Activated CD8-positive, alpha-beta memory T cell treated with anti-CD3 and anti-CD28 coated beads, Interleukin-2, amount 10 ng/mL, durations not matched to agents 7 days and 5 days (primary cell): ENCODE measurements at regions not wholly inside any gene's neighbourhood (a gene's known extent, or its start where the extent isn't known, plus 50 kb on each side); places are given as distances from the start of the nearest gene placed in this dataset.

Source experiments
- ATAC-seq: fragments of 150-1000 bp; cut with Tn5 transposase; one replicate; pipeline ENCODE4 v1.10.0; 2021; ENCODE audit warnings: moderate library complexity
- CTCF ChIA-PET: fragments of 350-600 bp; sonication (Branson Sonifier 250); formaldehyde crosslinking; loops from one replicate; lab custom pipeline; 2021; ENCODE audit warnings: antibody characterized with exemption; lab: Charles Lee
- DNase-seq: peaks from one replicate; pipeline ENCODE4 v3.0.0-alpha.2; 2020
- H3K27ac Mint-ChIP-seq: one replicate; pipeline ENCODE4 v1.8.0; 2021; ENCODE audit warnings: mild to moderate bottlenecking, mixed read lengths
- H3K27me3 Mint-ChIP-seq: one replicate; pipeline ENCODE4 v1.8.0; 2021; ENCODE audit warnings: mixed read lengths
- H3K36me3 Mint-ChIP-seq: one replicate; pipeline ENCODE4 v1.8.0; 2021; ENCODE audit warnings: mild to moderate bottlenecking, mixed read lengths
- H3K4me1 Mint-ChIP-seq: one replicate; pipeline ENCODE4 v1.8.0; 2021; ENCODE audit warnings: mixed read lengths
- H3K4me3 Mint-ChIP-seq: one replicate; pipeline ENCODE4 v1.8.0; 2021; ENCODE audit warnings: mild to moderate bottlenecking, moderate library complexity, mixed read lengths
- H3K9me3 Mint-ChIP-seq: one replicate; pipeline ENCODE4 v1.8.0; 2022; ENCODE audit warnings: low read depth, mixed read lengths

DNA sequence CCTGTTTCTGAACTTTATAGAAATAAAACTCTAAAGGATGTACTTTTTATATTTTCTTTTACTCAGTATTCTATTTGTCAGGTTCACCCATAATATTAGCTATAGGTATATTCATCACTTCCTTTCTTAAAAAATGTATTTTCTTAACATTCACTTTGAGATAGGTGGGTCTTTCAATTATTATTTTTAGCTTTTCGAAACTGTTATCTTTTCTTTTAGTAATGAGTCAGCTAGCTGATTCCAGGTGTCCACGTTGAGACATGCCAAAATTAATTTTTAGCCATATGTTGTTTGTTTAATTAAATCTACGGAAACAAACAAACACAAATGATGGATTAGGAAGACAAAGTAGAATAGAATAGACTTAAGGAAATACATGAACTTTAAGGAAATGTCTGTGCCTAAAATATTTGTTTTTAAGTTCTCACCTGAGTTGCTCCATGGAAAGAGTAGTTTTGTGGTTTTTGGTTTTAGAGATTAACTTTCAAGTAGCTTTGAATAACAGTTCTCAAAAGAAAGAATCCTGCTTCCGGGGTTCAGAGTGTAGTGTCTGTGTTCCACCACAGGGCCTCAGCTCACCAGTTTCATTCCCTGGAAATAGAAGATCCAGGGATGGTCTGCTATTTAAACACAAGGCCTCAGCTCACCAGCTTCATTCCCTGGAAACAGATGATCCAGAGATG is 435.0 kb downstream of the HAO1 start:
- CTCF ChIA-PET: no interaction called here

DNA sequence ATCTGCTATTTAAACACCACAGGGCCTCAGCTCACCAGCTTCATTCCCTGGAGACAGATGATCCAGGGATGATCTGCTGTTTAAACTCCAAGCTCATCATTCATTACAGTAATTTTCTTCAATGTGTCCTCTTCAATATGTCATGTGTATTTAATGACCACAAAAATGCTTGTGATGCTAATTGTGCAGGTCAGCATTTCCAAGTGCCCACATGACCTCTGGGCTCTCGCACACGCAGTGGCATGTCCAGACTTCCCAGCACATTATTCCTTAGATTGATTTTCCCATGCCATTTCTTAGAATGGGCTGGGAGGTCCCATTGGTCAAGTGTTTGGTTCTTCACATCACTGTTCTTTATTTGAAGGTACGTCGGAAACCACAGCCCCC is 434.4 kb downstream of the HAO1 start:
- Mint-ChIP-seq H3K4me3 (no peak overlapping the region), H3K36me3 (no peaks in the 10 kb centered on the region), H3K4me1 (no peaks in the 10 kb centered on the region), H3K27me3 (no peaks in the 10 kb centered on the region), H3K27ac (no peak overlapping the region), H3K9me3 (peaks cover 7% of the 10 kb centered on the region)
- no peak for DNase-seq
- CTCF ChIA-PET: no interaction called here
- no peak for ATAC-seq

More for the DNA sequence above, 435.0 kb downstream of the HAO1 start:
- no peak overlapping the region for H3K4me3 Mint-ChIP-seq
- ATAC-seq (no peak), DNase-seq (no peak)
- H3K27me3 Mint-ChIP-seq: no peaks in the 10 kb centered on the region
- H3K27ac Mint-ChIP-seq: no peak overlapping the region
- no peaks in the 10 kb centered on the region for H3K36me3 Mint-ChIP-seq
- peaks cover 7% of the 10 kb centered on the region for H3K9me3 Mint-ChIP-seq
- H3K4me1 Mint-ChIP-seq: no peaks in the 10 kb centered on the region

DNA sequence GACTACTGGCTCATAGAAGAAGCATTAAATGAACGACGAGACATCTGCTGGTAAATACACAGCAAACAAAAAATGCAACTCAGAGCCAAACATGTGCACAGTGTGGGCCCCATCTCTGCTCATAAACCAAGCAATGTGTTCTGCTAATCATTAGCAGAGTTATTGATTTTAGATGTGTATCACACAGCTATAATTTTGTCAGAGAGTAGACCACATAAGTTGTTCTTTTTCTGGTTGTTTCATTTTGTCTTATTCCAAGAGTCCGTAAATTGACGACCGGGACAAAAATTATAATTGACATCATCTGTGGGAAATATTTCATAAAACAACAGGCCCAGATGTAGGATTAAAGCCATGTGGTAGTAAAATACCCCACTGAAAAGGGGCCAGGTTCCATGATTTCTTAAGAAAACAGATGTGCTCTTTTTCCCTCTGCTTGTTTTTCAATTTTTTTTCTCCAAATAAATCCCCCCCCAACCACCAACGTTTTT is 423.6 kb downstream of the HAO1 start:
- DNase-seq: no peak
- Mint-ChIP-seq H3K36me3 (no peaks in the 10 kb centered on the region), H3K4me3 (no peak overlapping the region), H3K9me3 (peaks cover 8% of the 10 kb centered on the region), H3K4me1 (no peaks in the 10 kb centered on the region), H3K27me3 (no peaks in the 10 kb centered on the region), H3K27ac (no peak overlapping the region)
- CTCF ChIA-PET: no interaction called here
- no peak for ATAC-seq

DNA sequence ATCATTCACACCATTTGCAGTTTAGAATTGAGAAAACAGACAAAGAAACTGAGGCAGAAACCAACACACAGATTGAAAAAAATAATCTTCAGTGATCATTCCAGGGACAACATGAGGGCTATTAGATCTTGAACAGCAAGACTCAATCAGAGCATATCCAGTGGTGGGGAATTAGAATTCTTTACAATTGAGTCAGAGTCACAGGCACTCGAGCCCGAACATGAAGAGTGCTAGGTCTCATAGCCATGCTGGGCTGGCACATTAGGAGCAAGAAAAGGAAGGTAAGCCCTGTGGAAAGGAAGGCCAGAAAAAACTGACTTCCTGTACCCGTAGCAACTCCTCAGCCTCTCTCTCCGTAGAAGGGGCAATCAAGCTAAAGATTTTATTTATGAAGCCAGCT is 419.9 kb downstream of the HAO1 start:
- CTCF ChIA-PET: no interaction called here
- no peaks in the 10 kb centered on the region for H3K36me3 Mint-ChIP-seq
- no peaks in the 10 kb centered on the region for H3K27me3 Mint-ChIP-seq
- no peak for DNase-seq
- no peaks in the 10 kb centered on the region for H3K4me1 Mint-ChIP-seq
- no peak for ATAC-seq
- H3K9me3 Mint-ChIP-seq: peaks cover 2% of the 10 kb centered on the region
- no peak overlapping the region for H3K27ac Mint-ChIP-seq
- no peak overlapping the region for H3K4me3 Mint-ChIP-seq

DNA sequence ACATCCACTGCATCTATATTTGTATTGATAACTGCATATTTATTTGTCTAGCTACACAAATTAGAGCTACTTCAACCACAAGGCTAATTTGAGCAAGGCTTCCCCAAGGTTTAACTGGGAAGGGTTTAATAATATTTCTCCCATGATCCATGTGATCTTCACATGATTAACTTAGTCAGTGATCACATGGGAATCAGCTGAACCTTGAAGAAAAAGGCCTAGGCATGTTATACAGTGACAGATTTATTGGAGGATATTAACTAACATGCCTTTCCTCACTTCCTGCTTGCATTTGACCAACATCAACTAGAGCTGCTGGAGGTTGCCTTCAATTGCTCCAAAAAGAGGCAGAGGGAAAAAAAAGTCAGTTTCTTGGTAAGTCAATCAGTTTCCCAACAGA is 417.0 kb downstream of the HAO1 start:
- H3K27me3 Mint-ChIP-seq: no peaks in the 10 kb centered on the region

DNA sequence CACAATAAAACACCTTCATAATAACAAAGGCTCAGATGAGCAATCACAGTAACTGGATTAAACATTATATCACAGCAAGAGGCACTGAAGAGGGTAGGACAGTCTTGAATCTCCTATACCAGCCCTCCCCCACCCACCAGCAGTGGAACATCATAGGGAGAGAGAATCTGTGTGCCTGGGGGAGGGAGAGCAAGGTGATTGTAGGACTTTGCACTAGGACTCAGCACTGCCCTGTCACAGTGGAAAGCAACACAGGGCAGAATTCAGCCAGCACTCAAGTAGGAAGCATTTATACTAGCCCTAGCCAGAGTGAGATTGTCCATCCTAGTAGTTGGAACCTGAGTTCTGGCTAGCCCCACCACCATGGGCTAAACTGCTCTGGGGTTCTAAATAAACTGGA is 400.2 kb downstream of the HAO1 start:
- H3K27ac Mint-ChIP-seq: no peak overlapping the region
- H3K27me3 Mint-ChIP-seq: no peaks in the 10 kb centered on the region
- CTCF ChIA-PET: no interaction called here
- H3K4me1 Mint-ChIP-seq: no peaks in the 10 kb centered on the region
- no peaks in the 10 kb centered on the region for H3K36me3 Mint-ChIP-seq
- no peak overlapping the region for H3K4me3 Mint-ChIP-seq
- DNase-seq: no peak
- ATAC-seq: no peak
- peaks cover 15% of the 10 kb centered on the region for H3K9me3 Mint-ChIP-seq

More for the DNA sequence above, 417.0 kb downstream of the HAO1 start:
- no peak overlapping the region for H3K27ac Mint-ChIP-seq
- H3K36me3 Mint-ChIP-seq: no peaks in the 10 kb centered on the region
- CTCF ChIA-PET: no interaction called here
- DNase-seq (no peak), ATAC-seq (no peak)
- H3K9me3 Mint-ChIP-seq: peaks cover 9% of the 10 kb centered on the region
- no peaks in the 10 kb centered on the region for H3K4me1 Mint-ChIP-seq
- H3K4me3 Mint-ChIP-seq: no peak overlapping the region

DNA sequence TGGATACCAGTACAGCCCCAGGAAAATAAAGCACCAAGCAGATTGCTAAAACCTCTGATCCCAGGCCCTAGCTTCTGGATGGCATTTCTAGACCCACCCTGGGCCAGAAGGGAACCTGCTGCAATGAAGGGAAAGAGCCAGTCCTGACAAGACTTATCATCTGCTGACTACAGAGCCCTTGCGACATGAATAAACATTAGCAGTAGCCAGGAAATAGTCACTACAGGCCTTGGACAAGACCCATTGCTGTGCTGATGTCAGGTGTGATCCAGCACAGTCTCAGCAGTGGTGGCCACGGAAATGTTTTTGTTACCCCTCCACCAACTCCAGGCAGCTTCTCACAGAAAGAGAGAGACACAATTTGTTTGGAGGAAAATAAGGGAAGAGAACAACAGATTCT is 399.3 kb downstream of the HAO1 start:
- CTCF ChIA-PET: no interaction called here

DNA sequence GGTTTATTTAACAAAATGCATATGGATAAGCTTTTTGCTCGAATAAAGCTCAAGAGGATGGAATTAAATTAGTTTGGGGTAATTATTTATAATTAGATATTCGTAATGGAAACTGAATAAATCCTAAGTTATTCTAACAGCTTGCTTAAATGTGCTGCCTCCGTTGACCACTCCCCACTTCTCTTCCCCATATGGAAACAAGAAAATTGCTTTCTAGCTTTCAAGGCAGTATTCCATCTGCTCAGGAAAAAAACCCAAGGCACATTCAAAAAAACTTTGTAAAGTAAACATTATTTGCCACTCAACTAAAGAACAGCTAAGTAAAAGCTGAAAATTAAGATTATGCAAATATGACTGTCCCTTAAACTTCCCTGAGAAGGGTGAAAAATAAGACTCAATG is 369.2 kb downstream of the HAO1 start:
- H3K9me3 Mint-ChIP-seq: peaks cover 2% of the 10 kb centered on the region
- no peaks in the 10 kb centered on the region for H3K27me3 Mint-ChIP-seq
- no peak overlapping the region for H3K4me3 Mint-ChIP-seq
- no peaks in the 10 kb centered on the region for H3K4me1 Mint-ChIP-seq
- CTCF ChIA-PET: no interaction called here
- H3K36me3 Mint-ChIP-seq: no peaks in the 10 kb centered on the region
- no peak for DNase-seq
- H3K27ac Mint-ChIP-seq: no peak overlapping the region
- ATAC-seq: no peak

More for the DNA sequence above, 399.3 kb downstream of the HAO1 start:
- no peak overlapping the region for H3K27ac Mint-ChIP-seq
- no peaks in the 10 kb centered on the region for H3K27me3 Mint-ChIP-seq
- DNase-seq: no peak
- ATAC-seq: no peak
- no peak overlapping the region for H3K4me3 Mint-ChIP-seq
- H3K4me1 Mint-ChIP-seq: no peaks in the 10 kb centered on the region
- H3K36me3 Mint-ChIP-seq: no peaks in the 10 kb centered on the region
- peaks cover 15% of the 10 kb centered on the region for H3K9me3 Mint-ChIP-seq

DNA sequence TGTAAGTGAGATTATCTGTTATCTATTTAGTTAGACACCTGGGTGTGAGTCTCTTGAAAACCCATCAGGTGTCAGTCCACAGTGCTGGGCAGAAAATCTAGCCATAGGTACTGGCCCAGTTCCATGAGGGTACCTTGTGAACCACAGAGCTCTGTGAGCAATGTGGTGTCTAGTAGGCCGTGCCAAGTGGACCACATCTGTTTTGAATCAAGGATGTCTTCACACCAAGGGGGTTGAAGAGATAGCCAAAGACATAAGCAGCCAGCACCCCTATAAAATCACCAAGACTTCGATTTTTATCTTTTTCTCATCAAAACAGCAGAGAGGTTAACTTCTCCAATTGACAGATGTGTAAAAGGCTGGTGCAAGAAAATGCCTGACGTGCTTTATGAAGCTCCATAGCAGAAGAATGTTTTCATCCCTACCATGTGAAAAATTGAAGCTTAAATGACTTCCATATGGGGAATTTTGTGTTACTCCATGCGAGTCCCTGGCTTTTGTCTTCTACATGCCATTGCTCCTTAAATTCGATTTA is 368.7 kb downstream of the HAO1 start:
- Mint-ChIP-seq H3K9me3 (peaks cover 3% of the 10 kb centered on the region), H3K27ac (no peak overlapping the region), H3K27me3 (no peaks in the 10 kb centered on the region), H3K4me3 (no peak overlapping the region), H3K36me3 (no peaks in the 10 kb centered on the region), H3K4me1 (no peaks in the 10 kb centered on the region)
- CTCF ChIA-PET: no interaction called here
- DNase-seq (no peak), ATAC-seq (no peak)

DNA sequence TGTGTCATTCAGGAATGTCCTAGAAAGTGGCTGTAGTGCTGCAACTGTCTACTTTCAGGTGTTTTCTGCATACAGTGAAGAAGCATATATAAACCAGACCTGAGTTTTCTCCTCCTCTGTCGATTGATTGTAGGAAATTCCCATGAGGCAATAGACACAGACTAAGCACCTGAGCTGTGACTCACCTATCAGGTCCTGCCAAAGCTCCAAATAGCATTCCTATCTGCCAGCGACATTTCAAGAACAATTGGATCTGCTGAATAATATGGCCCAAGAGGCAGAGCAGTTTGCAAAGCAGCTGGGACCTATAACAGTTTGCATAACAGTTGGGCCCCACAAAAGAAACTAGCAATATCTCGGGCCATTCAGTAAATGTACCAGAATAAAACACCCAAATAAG is 360.4 kb downstream of the HAO1 start:
- ATAC-seq (no peak), DNase-seq (no peak)
- Mint-ChIP-seq H3K36me3 (no peaks in the 10 kb centered on the region), H3K4me1 (no peaks in the 10 kb centered on the region), H3K27ac (no peak overlapping the region), H3K27me3 (no peaks in the 10 kb centered on the region), H3K4me3 (no peak overlapping the region), H3K9me3 (peaks cover 12% of the 10 kb centered on the region)
- CTCF ChIA-PET: no interaction called here

DNA sequence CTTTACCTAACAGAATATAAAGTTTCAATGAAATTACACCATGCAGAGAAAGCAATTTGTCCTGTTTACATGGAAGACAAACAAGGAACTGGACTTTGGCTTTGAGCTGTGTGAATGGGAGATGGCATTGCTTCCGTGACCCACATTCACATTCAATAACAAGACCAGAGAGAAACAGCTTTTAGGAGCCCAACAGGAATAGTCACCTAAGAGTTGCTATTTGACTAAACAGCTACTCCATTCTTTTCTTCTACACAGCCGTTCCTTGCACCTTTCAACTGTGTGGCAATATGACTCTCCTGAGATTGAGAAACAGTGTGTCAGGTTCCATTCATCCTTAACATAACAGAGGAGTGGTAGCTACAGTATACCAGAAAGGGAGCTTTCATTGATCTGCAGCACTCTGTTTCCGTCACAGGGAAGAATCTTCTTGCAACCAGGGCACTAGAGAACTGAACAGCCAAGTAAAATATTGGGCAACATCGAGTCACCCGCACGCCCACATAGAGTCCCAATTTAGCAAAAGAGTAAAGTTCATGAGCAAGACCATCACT is 355.1 kb downstream of the HAO1 start:
- H3K4me3 Mint-ChIP-seq: no peak overlapping the region
- CTCF ChIA-PET: no interaction called here
- DNase-seq (no peak), ATAC-seq (no peak)
- peaks cover 12% of the 10 kb centered on the region for H3K9me3 Mint-ChIP-seq
- no peaks in the 10 kb centered on the region for H3K27me3 Mint-ChIP-seq
- H3K27ac Mint-ChIP-seq: no peak overlapping the region
- no peaks in the 10 kb centered on the region for H3K4me1 Mint-ChIP-seq
- H3K36me3 Mint-ChIP-seq: no peaks in the 10 kb centered on the region

DNA sequence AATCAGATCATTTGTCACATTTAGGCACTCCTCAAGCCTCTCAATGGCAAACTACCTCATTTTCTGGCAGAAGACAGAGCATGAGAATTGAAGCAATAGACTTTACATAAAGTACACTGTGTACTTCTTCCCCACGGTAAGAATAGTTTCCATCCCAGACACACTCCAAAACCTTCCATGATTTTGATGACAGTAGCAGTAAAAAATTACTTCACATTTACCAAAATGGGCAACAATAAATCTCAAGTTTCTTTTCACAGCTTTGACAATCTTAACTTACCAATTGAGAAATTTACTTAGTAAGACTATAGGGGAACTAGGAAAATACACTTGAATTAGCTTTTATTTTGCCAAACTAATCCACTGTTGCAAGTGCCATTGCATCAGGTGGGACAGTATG is 353.8 kb downstream of the HAO1 start:
- DNase-seq (no peak), ATAC-seq (no peak)
- CTCF ChIA-PET: no interaction called here
- Mint-ChIP-seq H3K27ac (no peak overlapping the region), H3K4me3 (no peak overlapping the region), H3K36me3 (no peaks in the 10 kb centered on the region), H3K27me3 (no peaks in the 10 kb centered on the region), H3K4me1 (no peaks in the 10 kb centered on the region), H3K9me3 (peaks cover 12% of the 10 kb centered on the region)

DNA sequence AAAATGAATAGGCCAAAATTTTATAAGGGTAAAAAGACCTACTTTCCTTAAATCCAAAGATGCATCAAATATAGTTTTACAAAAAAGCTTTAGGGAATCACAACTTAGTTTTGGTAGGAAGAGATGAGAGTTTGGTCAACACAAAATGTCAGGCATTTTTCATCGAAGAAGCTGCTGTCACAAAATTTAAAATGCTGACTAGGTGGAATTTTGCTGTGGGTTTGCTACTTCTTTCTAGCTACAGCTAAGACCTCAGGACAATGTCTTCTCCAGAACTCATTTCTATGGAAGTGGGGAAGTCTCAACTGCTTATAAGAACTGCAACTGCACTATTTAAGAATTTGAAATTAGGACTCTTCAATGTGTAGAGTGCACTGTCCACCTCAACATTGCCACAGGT is 351.1 kb downstream of the HAO1 start:
- DNase-seq: no peak
- H3K27me3 Mint-ChIP-seq: no peaks in the 10 kb centered on the region
- no peak overlapping the region for H3K4me3 Mint-ChIP-seq
- no peak for ATAC-seq
- H3K36me3 Mint-ChIP-seq: no peaks in the 10 kb centered on the region
- H3K9me3 Mint-ChIP-seq: peaks cover 4% of the 10 kb centered on the region
- H3K4me1 Mint-ChIP-seq: no peaks in the 10 kb centered on the region
- CTCF ChIA-PET: no interaction called here
- no peak overlapping the region for H3K27ac Mint-ChIP-seq

DNA sequence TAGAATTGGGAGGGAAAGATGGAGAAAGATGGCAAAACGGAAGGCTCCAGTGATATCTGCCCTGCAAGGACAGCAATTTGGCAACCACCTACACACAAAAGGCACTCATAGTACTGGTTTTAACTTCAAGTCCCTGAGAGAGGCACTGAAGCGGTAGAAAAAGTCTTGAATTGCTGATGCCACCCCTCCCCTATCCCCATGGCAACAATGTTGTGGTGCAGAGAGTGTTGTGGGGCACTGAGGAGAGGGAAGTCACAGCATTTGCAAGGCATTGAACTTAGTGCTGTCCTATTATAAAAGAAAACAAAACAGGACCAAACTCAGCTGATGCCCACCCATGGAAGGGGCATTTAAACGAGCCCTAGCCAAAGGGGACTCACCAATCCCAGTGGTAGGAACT is 343.7 kb downstream of the HAO1 start:
- peaks cover 2% of the 10 kb centered on the region for H3K9me3 Mint-ChIP-seq
- H3K27ac Mint-ChIP-seq: no peak overlapping the region
- CTCF ChIA-PET: no interaction called here
- no peaks in the 10 kb centered on the region for H3K36me3 Mint-ChIP-seq
- H3K4me1 Mint-ChIP-seq: no peaks in the 10 kb centered on the region
- no peak for DNase-seq
- no peaks in the 10 kb centered on the region for H3K27me3 Mint-ChIP-seq
- no peak overlapping the region for H3K4me3 Mint-ChIP-seq
- ATAC-seq: no peak
